OCI-LY7 (cell line): ENCODE measurements at regions not wholly inside any gene's neighbourhood (a gene's known extent, or its start where the extent isn't known, plus 50 kb on each side); places are given as distances from the start of the nearest gene placed in this dataset.

Experiments used
- EZH2phosphoT487 ChIP-seq: fragments of 200-600 bp; sonication (generic); IDR thresholded peaks from 2 replicates; pipeline ENCODE4 v1.6.1; 2018; ENCODE audit warnings: low read depth, borderline replicate concordance, mild to moderate bottlenecking, mixed run types, antibody characterized with exemption, low read length, moderate library complexity, mixed read lengths
- TF ChIP-seq, protein P1 (sequence below): fragments of 200-600 bp; sonication (generic); conservative IDR thresholded peaks from 2 replicates; pipeline ENCODE4 v1.5.1; 2014; ENCODE audit warnings: mild to moderate bottlenecking, antibody characterized with exemption, low read length, moderate library complexity, mixed read lengths

DNA sequence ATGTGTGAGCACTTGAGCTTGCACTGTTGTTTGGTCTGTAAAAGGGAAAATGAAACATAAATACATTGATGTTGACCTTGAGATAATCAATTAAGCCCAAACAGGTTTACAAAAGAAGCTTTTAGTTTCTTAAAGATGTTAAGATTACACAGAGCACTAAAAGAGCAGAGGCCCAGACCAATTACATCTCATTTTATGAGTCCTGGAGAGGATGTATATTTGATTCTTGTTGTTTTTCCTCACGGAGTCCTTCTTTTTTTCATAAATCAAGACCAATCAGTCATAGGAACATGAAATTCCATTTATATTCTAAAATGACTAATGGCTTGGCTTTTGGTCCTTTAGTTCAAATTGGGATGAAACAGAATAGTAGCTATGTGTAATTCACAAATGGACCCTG is 249.7 kb upstream of the NPY start:
- TF ChIP-seq, protein P1, sequence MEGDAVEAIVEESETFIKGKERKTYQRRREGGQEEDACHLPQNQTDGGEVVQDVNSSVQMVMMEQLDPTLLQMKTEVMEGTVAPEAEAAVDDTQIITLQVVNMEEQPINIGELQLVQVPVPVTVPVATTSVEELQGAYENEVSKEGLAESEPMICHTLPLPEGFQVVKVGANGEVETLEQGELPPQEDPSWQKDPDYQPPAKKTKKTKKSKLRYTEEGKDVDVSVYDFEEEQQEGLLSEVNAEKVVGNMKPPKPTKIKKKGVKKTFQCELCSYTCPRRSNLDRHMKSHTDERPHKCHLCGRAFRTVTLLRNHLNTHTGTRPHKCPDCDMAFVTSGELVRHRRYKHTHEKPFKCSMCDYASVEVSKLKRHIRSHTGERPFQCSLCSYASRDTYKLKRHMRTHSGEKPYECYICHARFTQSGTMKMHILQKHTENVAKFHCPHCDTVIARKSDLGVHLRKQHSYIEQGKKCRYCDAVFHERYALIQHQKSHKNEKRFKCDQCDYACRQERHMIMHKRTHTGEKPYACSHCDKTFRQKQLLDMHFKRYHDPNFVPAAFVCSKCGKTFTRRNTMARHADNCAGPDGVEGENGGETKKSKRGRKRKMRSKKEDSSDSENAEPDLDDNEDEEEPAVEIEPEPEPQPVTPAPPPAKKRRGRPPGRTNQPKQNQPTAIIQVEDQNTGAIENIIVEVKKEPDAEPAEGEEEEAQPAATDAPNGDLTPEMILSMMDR = no peak
- TF ChIP-seq EZH2phosphoT487 = no peak
